ENCODE measurements at regions not wholly inside any gene's neighbourhood (a gene's known extent, or its start where the extent isn't known, plus 50 kb on each side); places are given as distances from the start of the nearest gene placed in this dataset.
"Not testable (repeated sequence)": the region's sequence is repeated elsewhere in the genome, so short reads cannot be mapped to it uniquely, and the experiment has no call there.

DNA sequence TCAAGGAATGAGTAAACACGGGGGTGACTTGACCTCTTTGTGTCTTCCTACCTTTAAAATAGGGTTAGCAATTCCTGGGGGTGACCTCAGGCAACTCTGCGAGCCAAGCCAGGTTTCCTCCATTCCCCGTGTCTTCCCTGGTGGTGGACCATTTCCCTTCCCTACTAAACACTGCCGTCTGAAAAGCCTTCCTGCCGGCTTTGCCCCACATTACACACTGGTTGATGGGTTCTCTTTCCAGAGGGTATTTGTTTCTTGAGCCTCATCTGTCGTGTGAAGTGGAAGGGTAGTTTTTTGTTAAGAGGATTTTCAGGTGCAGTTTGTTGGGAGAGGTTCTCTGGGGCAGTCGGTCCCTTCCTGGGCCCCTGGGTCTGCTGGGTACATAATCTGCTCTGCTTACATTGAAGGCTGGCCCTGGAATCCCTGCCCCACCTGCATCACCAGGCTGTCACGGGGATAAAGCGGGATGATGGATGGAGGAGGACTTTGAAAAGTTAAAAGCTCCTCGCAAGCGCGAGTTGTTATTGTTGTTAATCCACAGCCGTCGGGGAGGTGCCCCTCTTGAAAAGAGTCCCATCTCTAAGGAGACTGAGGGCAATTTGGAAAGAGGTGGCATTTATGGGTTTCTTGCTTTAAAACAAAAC, 175.4 kb upstream of the SPRED2 start:
- no peak overlapping the region for H3K27ac ChIP-seq (ENCODE audit: low read depth, low read length)
- no peak overlapping the region for H3K9ac ChIP-seq (ENCODE audit: low read length)
- H3K4me1 ChIP-seq (ENCODE audit: control insufficient read depth, insufficient read depth, low read length): peaks cover 13% of the 10 kb centered on the region
- no peaks in the 10 kb centered on the region for H3K27me3 ChIP-seq (ENCODE audit: control insufficient read depth, insufficient read depth, low read length)
- no peaks in the 10 kb centered on the region for H3K36me3 ChIP-seq (ENCODE audit: control insufficient read depth, insufficient read depth, low read length)
- no peak overlapping the region for H3K4me3 ChIP-seq (ENCODE audit: low read length)

DNA sequence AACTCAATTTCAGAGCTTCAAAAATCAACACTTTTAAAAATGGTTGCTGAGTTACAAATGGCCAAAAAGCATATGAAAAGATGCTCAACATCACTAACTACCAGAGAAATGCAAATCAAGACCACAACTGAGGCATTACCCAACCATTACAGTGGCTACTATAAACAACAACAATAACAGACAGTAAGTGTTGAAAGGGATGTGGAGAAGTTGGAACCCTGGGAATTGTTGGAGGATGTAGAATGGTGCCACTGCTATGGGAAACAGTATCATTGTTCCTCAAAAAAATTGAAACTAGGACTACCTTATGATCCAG, 173.3 kb upstream of the SPRED2 start:
- Histone ChIP-seq H3K36me3 (ENCODE audit: control insufficient read depth, insufficient read depth, low read length) (no peaks in the 10 kb centered on the region), H3K27me3 (ENCODE audit: control insufficient read depth, insufficient read depth, low read length) (no peaks in the 10 kb centered on the region), H3K27ac (ENCODE audit: low read depth, low read length) (no peak overlapping the region), H3K4me3 (ENCODE audit: low read length) (no peak overlapping the region), H3K9ac (ENCODE audit: low read length) (no peak overlapping the region), H3K4me1 (ENCODE audit: control insufficient read depth, insufficient read depth, low read length) (peaks cover 13% of the 10 kb centered on the region)

- Histone ChIP-seq H3K4me1 (ENCODE audit: control insufficient read depth, insufficient read depth, low read length) (peaks cover 13% of the 10 kb centered on the region), H3K27ac (ENCODE audit: low read depth, low read length) (no peak overlapping the region), H3K4me3 (ENCODE audit: low read length) (no peak overlapping the region), H3K36me3 (ENCODE audit: control insufficient read depth, insufficient read depth, low read length) (no peaks in the 10 kb centered on the region), H3K9ac (ENCODE audit: low read length) (no peak overlapping the region), H3K27me3 (ENCODE audit: control insufficient read depth, insufficient read depth, low read length) (no peaks in the 10 kb centered on the region)
Observed at GRCh38 chr2:65605058-65605742, 172.8 kb upstream of the SPRED2 start.

- no peak overlapping the region for H3K27ac ChIP-seq (ENCODE audit: low read depth, low read length)
- no peaks in the 10 kb centered on the region for H3K36me3 ChIP-seq (ENCODE audit: control insufficient read depth, insufficient read depth, low read length)
- H3K4me3 ChIP-seq (ENCODE audit: low read length): no peak overlapping the region
- peaks cover 13% of the 10 kb centered on the region for H3K4me1 ChIP-seq (ENCODE audit: control insufficient read depth, insufficient read depth, low read length)
- H3K9ac ChIP-seq (ENCODE audit: low read length): no peak overlapping the region
- H3K27me3 ChIP-seq (ENCODE audit: control insufficient read depth, insufficient read depth, low read length): no peaks in the 10 kb centered on the region
Observed at GRCh38 chr2:65604246-65604645, 171.8 kb upstream of the SPRED2 start.

- H3K4me1 ChIP-seq (ENCODE audit: control insufficient read depth, insufficient read depth, low read length): peaks cover 13% of the 10 kb centered on the region
- H3K27ac ChIP-seq (ENCODE audit: low read depth, low read length): no peak overlapping the region
- H3K4me3 ChIP-seq (ENCODE audit: low read length): no peak overlapping the region
- H3K36me3 ChIP-seq (ENCODE audit: control insufficient read depth, insufficient read depth, low read length): no peaks in the 10 kb centered on the region
- H3K27me3 ChIP-seq (ENCODE audit: control insufficient read depth, insufficient read depth, low read length): no peaks in the 10 kb centered on the region
- no peak overlapping the region for H3K9ac ChIP-seq (ENCODE audit: low read length)
Observed at GRCh38 chr2:65602603-65603235, 170.3 kb upstream of the SPRED2 start.

- peaks cover 10% of the 10 kb centered on the region for H3K4me1 ChIP-seq (ENCODE audit: control insufficient read depth, insufficient read depth, low read length)
- H3K27ac ChIP-seq (ENCODE audit: low read depth, low read length); H3K9ac ChIP-seq (ENCODE audit: low read length); H3K36me3 ChIP-seq (ENCODE audit: control insufficient read depth, insufficient read depth, low read length); H3K27me3 ChIP-seq (ENCODE audit: control insufficient read depth, insufficient read depth, low read length); H3K4me3 ChIP-seq (ENCODE audit: low read length): not testable (repeated sequence)
Observed at GRCh38 chr2:65600871-65601270, 168.5 kb upstream of the SPRED2 start.

DNA sequence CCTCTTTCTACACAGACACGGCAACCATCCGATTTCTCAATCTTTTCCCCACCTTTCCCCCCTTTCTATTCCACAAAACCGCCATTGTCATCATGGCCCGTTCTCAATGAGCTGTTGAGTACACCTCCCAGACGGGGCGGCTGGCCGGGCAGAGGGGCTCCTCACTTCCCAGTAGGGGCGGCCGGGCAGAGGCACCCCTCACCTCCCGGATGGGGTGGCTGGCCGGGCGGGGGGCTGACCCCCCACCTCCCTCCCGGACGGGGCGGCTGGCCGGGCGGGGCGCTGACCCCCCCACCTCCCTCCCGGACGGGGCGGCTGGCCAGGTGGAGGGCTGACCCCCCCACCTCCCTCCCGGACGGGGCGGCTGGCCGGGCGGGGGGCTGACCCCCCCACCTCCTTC, 168.0 kb upstream of the SPRED2 start:
- H3K36me3 ChIP-seq (ENCODE audit: control insufficient read depth, insufficient read depth, low read length); H3K4me3 ChIP-seq (ENCODE audit: low read length); H3K4me1 ChIP-seq (ENCODE audit: control insufficient read depth, insufficient read depth, low read length); H3K27me3 ChIP-seq (ENCODE audit: control insufficient read depth, insufficient read depth, low read length); H3K9ac ChIP-seq (ENCODE audit: low read length); H3K27ac ChIP-seq (ENCODE audit: low read depth, low read length): not testable (repeated sequence)

GRCh38 chr2:65599693-65600092, 167.3 kb upstream of the SPRED2 start:
- Histone ChIP-seq H3K36me3 (ENCODE audit: control insufficient read depth, insufficient read depth, low read length) (no peaks in the 10 kb centered on the region), H3K27me3 (ENCODE audit: control insufficient read depth, insufficient read depth, low read length) (no peaks in the 10 kb centered on the region), H3K4me3 (ENCODE audit: low read length) (no peak overlapping the region), H3K4me1 (ENCODE audit: control insufficient read depth, insufficient read depth, low read length) (peaks cover 3% of the 10 kb centered on the region), H3K9ac (ENCODE audit: low read length) (no peak overlapping the region), H3K27ac (ENCODE audit: low read depth, low read length) (no peak overlapping the region)

DNA sequence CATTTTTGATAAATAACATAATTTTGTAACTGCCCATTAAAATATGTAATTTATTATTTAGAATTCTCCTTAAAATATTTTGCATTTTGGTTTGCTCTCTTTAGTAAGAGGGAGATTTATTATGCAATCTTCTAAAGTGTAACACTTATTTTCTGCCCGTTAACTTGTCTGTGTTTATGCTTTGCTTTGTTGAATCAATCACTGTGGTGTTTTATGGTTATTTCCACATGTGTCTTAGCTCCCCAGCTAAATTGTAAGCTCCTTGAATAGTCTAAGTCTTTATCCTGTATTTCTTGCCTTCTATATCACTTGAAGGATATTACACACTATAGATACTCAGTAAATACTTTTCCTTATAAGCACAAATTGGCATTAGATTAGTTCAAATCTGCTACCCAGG, 166.6 kb upstream of the SPRED2 start:
- Histone ChIP-seq H3K4me3 (ENCODE audit: low read length) (no peak overlapping the region), H3K27ac (ENCODE audit: low read depth, low read length) (no peak overlapping the region), H3K36me3 (ENCODE audit: control insufficient read depth, insufficient read depth, low read length) (no peaks in the 10 kb centered on the region), H3K9ac (ENCODE audit: low read length) (no peak overlapping the region), H3K27me3 (ENCODE audit: control insufficient read depth, insufficient read depth, low read length) (no peaks in the 10 kb centered on the region), H3K4me1 (ENCODE audit: control insufficient read depth, insufficient read depth, low read length) (peaks cover 3% of the 10 kb centered on the region)

- Histone ChIP-seq H3K36me3 (ENCODE audit: control insufficient read depth, insufficient read depth, low read length) (no peaks in the 10 kb centered on the region), H3K27me3 (ENCODE audit: control insufficient read depth, insufficient read depth, low read length) (no peaks in the 10 kb centered on the region), H3K27ac (ENCODE audit: low read depth, low read length) (no peak overlapping the region), H3K9ac (ENCODE audit: low read length) (no peak overlapping the region), H3K4me1 (ENCODE audit: control insufficient read depth, insufficient read depth, low read length) (peaks cover 3% of the 10 kb centered on the region), H3K4me3 (ENCODE audit: low read length) (no peak overlapping the region)
Observed at GRCh38 chr2:65598264-65598663, 165.9 kb upstream of the SPRED2 start.

GRCh38 chr2:65595630-65596029, 163.2 kb upstream of the SPRED2 start:
- H3K4me1 ChIP-seq (ENCODE audit: control insufficient read depth, insufficient read depth, low read length): no peaks in the 10 kb centered on the region
- no peak overlapping the region for H3K27ac ChIP-seq (ENCODE audit: low read depth, low read length)
- H3K27me3 ChIP-seq (ENCODE audit: control insufficient read depth, insufficient read depth, low read length): no peaks in the 10 kb centered on the region
- no peaks in the 10 kb centered on the region for H3K36me3 ChIP-seq (ENCODE audit: control insufficient read depth, insufficient read depth, low read length)
- H3K9ac ChIP-seq (ENCODE audit: low read length): no peak overlapping the region
- H3K4me3 ChIP-seq (ENCODE audit: low read length): no peak overlapping the region

DNA sequence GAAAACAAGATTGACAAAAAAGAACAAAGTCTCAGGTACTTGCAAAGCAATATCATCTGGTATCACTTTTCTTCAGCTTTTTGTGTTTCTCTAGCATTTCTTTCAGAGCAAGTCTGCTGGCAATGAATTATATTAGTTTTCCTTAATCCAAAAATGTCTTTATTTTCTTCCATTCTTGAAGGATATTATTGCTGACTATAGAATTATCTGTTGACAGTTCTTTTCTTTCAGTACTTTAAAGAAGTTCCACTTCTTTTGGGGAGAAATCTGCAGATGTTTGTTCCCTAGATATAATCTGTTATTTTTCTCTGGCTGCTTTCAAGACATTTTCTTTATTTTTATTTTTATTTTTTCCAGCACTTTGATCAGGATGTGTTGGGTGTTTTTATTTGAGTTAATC, 161.8 kb upstream of the SPRED2 start:
- Histone ChIP-seq H3K36me3 (ENCODE audit: control insufficient read depth, insufficient read depth, low read length) (no peaks in the 10 kb centered on the region), H3K4me3 (ENCODE audit: low read length) (no peak overlapping the region), H3K9ac (ENCODE audit: low read length) (no peak overlapping the region), H3K27ac (ENCODE audit: low read depth, low read length) (no peak overlapping the region), H3K4me1 (ENCODE audit: control insufficient read depth, insufficient read depth, low read length) (no peaks in the 10 kb centered on the region), H3K27me3 (ENCODE audit: control insufficient read depth, insufficient read depth, low read length) (no peaks in the 10 kb centered on the region)

GRCh38 chr2:65589667-65590066, 157.3 kb upstream of the SPRED2 start:
- H3K27ac ChIP-seq (ENCODE audit: low read depth, low read length): no peak overlapping the region
- no peaks in the 10 kb centered on the region for H3K27me3 ChIP-seq (ENCODE audit: control insufficient read depth, insufficient read depth, low read length)

More at GRCh38 chr2:65589667-65590066, 157.3 kb upstream of the SPRED2 start:
- H3K4me3 ChIP-seq (ENCODE audit: low read length): no peak overlapping the region
- H3K4me1 ChIP-seq (ENCODE audit: control insufficient read depth, insufficient read depth, low read length): no peaks in the 10 kb centered on the region
- H3K9ac ChIP-seq (ENCODE audit: low read length): no peak overlapping the region
- no peaks in the 10 kb centered on the region for H3K36me3 ChIP-seq (ENCODE audit: control insufficient read depth, insufficient read depth, low read length)
